Smooth muscle cell (in vitro differentiated cells): ENCODE measurements at regions not wholly inside any gene's neighbourhood (a gene's known extent, or its start where the extent isn't known, plus 50 kb on each side); places are given as distances from the start of the nearest gene placed in this dataset.

Experiments used
- DNase-seq: peaks from one replicate; lab custom pipeline; 2025; ENCODE audit not compliant: unreplicated experiment; lab: John Stamatoyannopoulos, UW
- H2AFZ ChIP-seq: fragments of 200-600 bp; sonication (generic); 2 replicates; pipeline ENCODE4 v1.6.0; 2016; ENCODE audit warnings: antibody characterized with exemption, low read depth, mild to moderate bottlenecking
- H3F3A ChIP-seq: fragments of 200-600 bp; sonication (generic); 2 replicates; pipeline ENCODE4 v1.6.0; 2017; ENCODE audit warnings: antibody characterized with exemption, low read depth
- H3K27ac ChIP-seq: fragments of 200-600 bp; sonication (generic); 2 replicates; pipeline ENCODE4 v1.5.1; 2016; ENCODE audit warnings: low read depth, mild to moderate bottlenecking
- H3K27me3 ChIP-seq: fragments of 200-600 bp; sonication (generic); 2 replicates; pipeline ENCODE4 v1.6.1; 2016; ENCODE audit warnings: low read depth, mild to moderate bottlenecking
- H3K36me3 ChIP-seq: fragments of 200-600 bp; sonication (generic); 2 replicates; pipeline ENCODE4 v1.5.1; 2016; ENCODE audit warnings: low read depth
- H3K4me1 ChIP-seq: fragments of 200-600 bp; sonication (generic); 2 replicates; pipeline ENCODE4 v1.5.1; 2016; ENCODE audit warnings: low read depth
- H3K4me2 ChIP-seq: fragments of 200-600 bp; sonication (generic); 2 replicates; pipeline ENCODE4 v1.6.0; 2016; ENCODE audit warnings: mild to moderate bottlenecking
- H3K4me3 ChIP-seq: fragments of 200-600 bp; sonication (generic); 2 replicates; pipeline ENCODE4 v1.5.1; 2016; ENCODE audit warnings: mild to moderate bottlenecking
- H3K79me2 ChIP-seq: fragments of 200-600 bp; sonication (generic); 2 replicates; pipeline ENCODE4 v1.6.0; 2016; ENCODE audit warnings: low read depth, mild to moderate bottlenecking
- H3K9ac ChIP-seq: fragments of 200-600 bp; sonication (generic); 2 replicates; pipeline ENCODE4 v1.6.0; 2016; ENCODE audit warnings: low read depth
- H3K9me3 ChIP-seq: fragments of 200-600 bp; sonication (generic); replicated peaks from 2 replicates; pipeline ENCODE4 v1.5.1; 2016; ENCODE audit warnings: low read depth
- H4K20me1 ChIP-seq: fragments of 200-600 bp; sonication (generic); 2 replicates; pipeline ENCODE4 v1.6.0; 2016; ENCODE audit warnings: low read depth
- CTCF ChIP-seq: fragments of 200-600 bp; sonication (generic); IDR thresholded peaks from 2 replicates; pipeline ENCODE4 v1.5.1; 2017; ENCODE audit warnings: borderline replicate concordance, mild to moderate bottlenecking, antibody characterized with exemption; ENCODE audit not compliant: insufficient read depth, poor library complexity, severe bottlenecking
- WGBS: methylation state at CpG from one replicate; pipeline ENCODE4 v1.1.7; 2016; ENCODE audit warnings: low lambda C conversion rate; 5-methylcytosine and 5-hydroxymethylcytosine counted together

GRCh38 chr5:8233479-8233878 lies 364.5 kb downstream of the MTRR start:
- Histone ChIP-seq H2AFZ (no peak overlapping the region), H3K27me3 (no peaks in the 10 kb centered on the region), H3F3A (no peaks in the 10 kb centered on the region), H3K4me2 (no peak overlapping the region), H3K36me3 (no peaks in the 10 kb centered on the region), H3K27ac (no peak overlapping the region), H3K9ac (no peak overlapping the region), H3K4me3 (no peak overlapping the region), H3K4me1 (no peaks in the 10 kb centered on the region), H4K20me1 (no peaks in the 10 kb centered on the region), H3K9me3 (no peaks in the 10 kb centered on the region), H3K79me2 (no peaks in the 10 kb centered on the region)
- no peak for DNase-seq
- TF ChIP-seq CTCF, result no peak

DNA sequence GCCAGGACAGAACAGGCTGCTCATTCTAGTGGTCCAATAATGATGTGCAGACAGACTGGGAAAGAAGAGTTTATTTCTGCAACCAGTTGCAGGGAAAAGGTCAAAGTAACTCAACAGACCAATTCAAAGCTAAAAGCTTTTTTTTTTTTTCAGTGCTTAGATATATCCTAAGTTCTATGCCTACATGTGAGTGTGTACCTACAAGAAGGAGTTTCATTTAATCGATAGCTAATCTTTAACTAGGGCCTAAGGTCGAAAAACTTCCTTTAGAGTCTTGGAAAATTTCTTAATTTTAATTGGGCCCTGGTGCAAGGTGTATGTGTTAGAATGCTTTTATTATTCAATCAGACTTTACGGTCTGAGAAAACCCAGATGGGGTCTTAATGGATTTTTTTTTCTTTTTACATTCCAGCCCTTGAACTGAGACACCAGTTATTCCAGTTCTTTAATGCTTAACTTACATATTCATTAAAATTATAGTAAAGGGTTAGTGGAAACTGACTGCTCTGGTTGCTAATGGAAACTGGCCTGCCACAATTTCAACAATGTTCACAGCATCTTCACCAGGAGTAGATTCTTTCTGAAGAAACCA lies 365.3 kb downstream of the MTRR start:
- Histone ChIP-seq H3K4me2 (no peak overlapping the region), H3K36me3 (no peaks in the 10 kb centered on the region), H4K20me1 (no peaks in the 10 kb centered on the region), H3K79me2 (no peaks in the 10 kb centered on the region), H3K27me3 (no peaks in the 10 kb centered on the region), H3K4me1 (no peaks in the 10 kb centered on the region), H3F3A (no peaks in the 10 kb centered on the region), H3K9ac (no peak overlapping the region), H3K27ac (no peak overlapping the region), H3K4me3 (no peak overlapping the region), H2AFZ (no peak overlapping the region), H3K9me3 (no peaks in the 10 kb centered on the region)
- DNase-seq, result no peak
- WGBS, result 48% methylated on average over 3 of the region's 3 CpGs
- no peak for TF ChIP-seq CTCF

- 89% methylated on average over 5 of the region's 5 CpGs for whole genome bisulfite sequencing
- no peak for TF ChIP-seq CTCF
Observed at GRCh38 chr5:8238080-8238479, 369.1 kb downstream of the MTRR start.

DNA sequence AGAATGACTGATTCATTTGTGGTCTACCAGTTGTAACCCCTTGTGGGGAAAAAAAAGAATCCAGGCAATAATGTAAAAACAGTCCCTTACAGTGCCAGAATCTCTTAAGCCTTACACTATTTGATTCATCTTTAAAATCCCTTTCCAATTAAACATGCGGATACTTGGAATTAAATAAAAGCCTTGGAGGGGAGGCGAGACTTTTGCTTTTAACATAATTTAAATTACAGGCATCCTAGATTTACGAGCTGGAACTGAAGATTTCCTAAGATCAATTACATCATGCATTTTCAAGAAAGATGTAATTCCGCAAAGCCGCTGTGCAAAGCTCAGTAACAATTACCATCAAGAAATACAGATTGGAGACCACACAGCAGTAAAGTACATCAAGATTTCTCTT lies 370.2 kb downstream of the MTRR start:
- Histone ChIP-seq H3F3A (no peaks in the 10 kb centered on the region), H3K27ac (no peak overlapping the region), H3K9ac (no peak overlapping the region), H2AFZ (no peak overlapping the region), H4K20me1 (no peaks in the 10 kb centered on the region), H3K4me2 (no peak overlapping the region), H3K79me2 (no peaks in the 10 kb centered on the region), H3K4me3 (no peak overlapping the region), H3K27me3 (no peaks in the 10 kb centered on the region), H3K9me3 (no peaks in the 10 kb centered on the region), H3K4me1 (no peaks in the 10 kb centered on the region), H3K36me3 (no peaks in the 10 kb centered on the region)
- TF ChIP-seq CTCF, result no peak
- DNase-seq, result no peak
- 84% methylated on average over 5 of the region's 5 CpGs for WGBS

More at GRCh38 chr5:8238080-8238479, 369.1 kb downstream of the MTRR start:
- Histone ChIP-seq H3K27me3 (no peaks in the 10 kb centered on the region), H3K4me1 (no peaks in the 10 kb centered on the region), H3K4me3 (no peak overlapping the region), H3K27ac (no peak overlapping the region), H3F3A (no peaks in the 10 kb centered on the region), H3K9me3 (no peaks in the 10 kb centered on the region), H3K36me3 (no peaks in the 10 kb centered on the region), H3K79me2 (no peaks in the 10 kb centered on the region), H2AFZ (no peak overlapping the region), H3K9ac (no peak overlapping the region), H4K20me1 (no peaks in the 10 kb centered on the region), H3K4me2 (no peak overlapping the region)
- no peak for DNase-seq
